Stimulated activated naive CD4-positive, alpha-beta T cell treated with Interleukin-2 at 50 U/mL for 16 hours (primary cell): ENCODE measurements at regions not wholly inside any gene's neighbourhood (a gene's known extent, or its start where the extent isn't known, plus 50 kb on each side); places are given as distances from the start of the nearest gene placed in this dataset.

Experiments used
- DNase-seq: peaks from one replicate; lab custom pipeline; 2025; lab: John Stamatoyannopoulos, UW

DNA sequence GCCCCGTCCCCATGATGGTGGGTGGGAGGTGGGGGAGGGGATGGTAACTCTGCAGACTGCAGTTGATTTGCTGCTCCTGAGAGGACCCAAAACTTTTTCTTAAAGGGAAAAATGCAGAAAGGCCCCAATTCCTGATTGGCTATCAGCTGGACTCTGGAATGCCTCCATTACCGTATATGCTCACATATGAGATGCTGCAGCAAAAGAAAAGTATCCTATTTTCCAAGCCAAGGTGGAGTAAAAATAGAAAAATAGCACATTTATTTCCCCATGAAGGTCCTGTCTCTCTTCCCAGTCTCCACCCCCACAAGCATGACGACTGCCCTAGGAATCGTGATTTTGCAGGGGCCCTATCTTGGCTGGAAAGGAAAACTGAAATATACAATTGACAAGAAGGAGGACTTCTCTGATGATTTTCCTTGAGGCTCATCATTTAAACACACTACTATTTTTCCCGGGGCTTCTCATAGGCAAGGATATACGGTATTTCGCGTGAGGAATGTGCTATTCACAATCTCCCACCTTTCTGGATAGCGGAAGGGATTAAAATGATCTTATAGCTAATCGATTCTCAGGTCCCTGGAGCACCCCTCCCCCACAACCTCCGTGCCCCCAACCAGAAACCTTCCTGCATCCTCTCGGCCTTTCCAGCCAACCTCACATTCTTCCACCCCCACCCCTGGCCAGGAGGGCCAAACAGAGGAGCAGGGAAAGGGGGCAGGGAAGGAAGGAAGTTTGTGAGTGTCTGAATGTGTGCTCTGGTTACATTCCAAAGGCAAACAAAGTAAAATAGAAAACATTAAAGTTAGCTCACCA is 138.9 kb upstream of the CCND2 start:
- no peak for DNase-seq

- DNase-seq: no peak
Measured at GRCh38 chr12:4133636-4134447, 139.7 kb upstream of the CCND2 start.

- no peak for DNase-seq
Measured at GRCh38 chr12:4133029-4133428, 140.5 kb upstream of the CCND2 start.

DNA sequence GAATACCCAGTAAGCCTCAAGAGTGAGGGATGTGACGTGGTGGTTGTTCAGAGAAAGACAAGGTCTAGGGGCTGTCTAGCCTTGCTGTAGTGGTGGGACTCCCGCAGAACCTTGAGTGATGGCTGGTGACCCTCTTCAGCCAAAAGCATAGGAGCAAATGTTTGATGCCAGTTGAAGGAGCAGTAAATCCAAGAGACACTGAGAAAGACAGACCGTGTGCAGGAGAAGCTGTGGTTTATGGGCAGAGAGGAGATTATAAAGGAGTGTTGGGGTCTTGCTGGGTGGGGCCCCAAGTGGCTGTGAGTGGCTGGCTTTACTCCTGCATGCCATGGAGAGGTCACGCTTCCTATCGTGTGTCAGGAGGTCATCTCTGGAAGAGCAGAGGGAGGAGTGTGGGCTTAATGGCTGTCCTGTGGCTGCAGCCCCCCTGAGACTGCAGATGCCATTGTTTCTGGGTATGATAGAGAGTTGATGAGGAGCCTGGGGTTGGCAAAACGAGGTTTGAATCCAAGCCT is 152.0 kb upstream of the CCND2 start:
- DNase-seq: no peak

DNA sequence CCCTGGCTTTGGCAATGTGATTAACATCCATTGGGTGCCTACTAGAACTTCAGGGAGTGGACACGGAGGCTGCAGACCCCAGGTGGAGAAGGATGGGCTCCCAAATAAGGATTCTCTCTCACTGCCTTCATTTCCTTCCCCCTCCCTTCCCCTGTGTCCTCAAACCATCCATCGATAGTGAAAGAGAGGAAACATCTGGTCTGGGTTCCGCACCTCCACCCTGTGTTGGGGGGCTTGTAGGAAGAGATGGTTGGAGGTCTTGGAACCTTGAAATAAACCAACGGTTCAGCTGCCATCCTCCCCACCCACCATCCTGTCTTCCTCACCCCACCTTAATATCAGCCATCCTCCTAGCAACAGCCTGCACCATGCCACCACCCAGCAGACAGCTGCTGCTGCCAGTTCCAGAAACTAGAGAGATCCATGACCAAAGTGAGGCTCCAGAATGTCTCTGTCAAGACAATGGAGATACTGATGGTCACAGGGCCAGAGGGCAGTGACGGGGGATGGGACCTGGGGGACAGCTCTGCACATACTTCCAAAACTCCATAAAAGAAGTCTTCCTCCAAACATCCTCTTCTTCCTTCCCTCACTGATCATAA is 153.1 kb upstream of the CCND2 start:
- no peak for DNase-seq

DNA sequence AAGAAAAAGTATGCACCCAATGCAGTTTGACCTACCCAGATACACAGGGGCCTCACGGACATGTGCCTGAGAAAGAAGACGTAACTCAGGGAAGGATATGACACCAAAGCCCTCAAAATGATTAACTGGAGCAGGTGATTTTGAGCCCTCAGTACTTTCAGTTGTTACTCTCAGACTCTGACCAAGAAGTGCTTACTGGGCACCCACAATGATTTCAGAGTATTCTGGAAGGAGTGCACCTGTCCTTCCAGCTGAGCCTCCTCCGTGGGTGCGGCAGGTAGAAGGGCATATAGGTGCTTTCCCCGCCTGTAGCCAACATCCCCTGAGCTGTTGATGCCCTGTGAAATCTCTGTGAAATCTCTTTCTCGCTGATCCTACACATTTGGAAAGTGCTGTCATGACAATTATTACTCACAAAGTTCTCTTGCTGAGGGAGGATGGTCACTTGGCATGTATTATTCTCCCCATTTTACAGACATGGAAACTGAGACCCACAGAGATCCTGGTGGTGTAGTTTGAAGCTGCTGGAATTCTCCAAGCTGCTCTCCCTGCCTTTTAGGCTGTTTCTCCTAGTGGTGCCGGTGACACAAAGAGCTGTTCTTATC is 154.3 kb upstream of the CCND2 start:
- peak; percentile 63 for DNase-seq

GRCh38 chr12:4118601-4119156 is 154.9 kb upstream of the CCND2 start:
- DNase-seq: no peak

GRCh38 chr12:4118017-4118510 is 155.5 kb upstream of the CCND2 start:
- no peak for DNase-seq

DNA sequence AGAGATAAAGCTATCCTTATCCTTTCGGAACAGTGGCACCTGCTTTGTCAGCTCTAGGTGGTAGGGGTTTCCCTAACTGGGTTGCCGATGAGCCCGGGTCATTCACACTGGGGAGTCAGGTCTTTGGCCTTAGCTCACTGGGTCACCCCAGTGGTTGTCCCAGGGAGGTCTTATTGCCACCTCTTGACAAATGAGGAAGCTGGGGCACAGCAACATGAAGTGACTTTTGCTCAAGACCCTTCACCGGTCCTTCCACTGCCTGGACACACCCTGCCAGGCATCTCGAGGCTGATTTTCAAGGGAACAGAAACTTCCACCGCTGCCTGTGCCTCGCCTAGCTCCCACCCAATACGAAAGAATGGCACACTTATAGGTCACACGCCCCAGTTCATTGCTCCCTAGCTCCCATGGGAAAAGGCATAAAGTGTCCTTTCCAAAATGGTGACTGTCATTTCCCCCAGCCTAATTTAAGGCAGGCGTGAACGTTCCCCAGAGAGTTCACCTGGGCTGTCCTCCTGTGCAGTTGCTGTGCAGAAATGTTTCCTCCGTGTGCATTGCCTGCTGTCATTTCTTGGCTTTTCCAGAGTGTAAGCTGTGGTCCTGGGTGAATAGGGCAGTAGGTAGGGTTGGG is 156.1 kb upstream of the CCND2 start:
- DNase-seq: no peak

GRCh38 chr12:4116251-4117111 is 157.1 kb upstream of the CCND2 start:
- DNase-seq: no peak

- no peak for DNase-seq
Measured at GRCh38 chr12:4115570-4115969, 158.0 kb upstream of the CCND2 start.

GRCh38 chr12:4114986-4115385 is 158.6 kb upstream of the CCND2 start:
- DNase-seq: peak; percentile 34

- DNase-seq: no peak
Measured at GRCh38 chr12:4112734-4113325, 160.7 kb upstream of the CCND2 start.

DNA sequence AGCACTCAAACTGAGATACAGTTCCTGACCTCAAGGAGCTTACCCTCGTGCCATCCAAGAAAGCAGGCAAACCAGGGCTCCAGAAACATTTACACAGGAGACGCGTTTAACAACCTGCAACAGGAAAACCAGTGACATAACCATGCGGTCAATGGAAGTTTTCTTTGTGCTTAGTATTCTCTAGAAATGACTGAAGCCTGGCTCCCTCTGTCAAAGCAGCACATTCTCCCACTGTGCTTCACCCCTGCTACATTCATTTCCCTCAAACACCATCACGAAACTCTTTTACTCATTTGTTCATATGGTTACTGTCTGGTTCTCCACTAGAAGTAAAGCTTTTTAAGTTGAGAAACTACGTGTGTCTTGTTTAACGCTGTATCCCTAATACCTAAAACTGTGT is 161.3 kb upstream of the CCND2 start:
- DNase-seq: no peak

DNA sequence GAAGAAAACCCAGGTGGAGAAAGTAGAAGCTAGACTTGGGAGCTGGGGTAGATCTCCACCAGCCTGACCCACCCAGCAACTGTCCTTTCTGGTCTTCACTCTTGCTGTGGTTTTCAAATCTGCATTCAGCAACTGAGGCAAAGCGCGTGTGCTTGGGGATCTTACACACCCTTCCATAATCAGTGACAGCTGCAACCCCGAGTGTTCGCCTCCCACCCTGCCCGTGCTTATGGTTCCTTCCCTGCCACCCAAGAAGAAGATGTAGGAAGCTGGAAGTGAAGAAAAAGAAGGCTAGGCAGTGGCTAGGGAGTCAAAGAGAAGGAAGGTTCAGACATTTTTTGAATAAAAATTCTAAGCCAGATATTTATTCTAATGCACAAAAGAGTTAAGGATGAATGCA is 162.6 kb upstream of the CCND2 start:
- no peak for DNase-seq

- no peak for DNase-seq
Measured at GRCh38 chr12:4109826-4110225, 163.7 kb upstream of the CCND2 start.

DNA sequence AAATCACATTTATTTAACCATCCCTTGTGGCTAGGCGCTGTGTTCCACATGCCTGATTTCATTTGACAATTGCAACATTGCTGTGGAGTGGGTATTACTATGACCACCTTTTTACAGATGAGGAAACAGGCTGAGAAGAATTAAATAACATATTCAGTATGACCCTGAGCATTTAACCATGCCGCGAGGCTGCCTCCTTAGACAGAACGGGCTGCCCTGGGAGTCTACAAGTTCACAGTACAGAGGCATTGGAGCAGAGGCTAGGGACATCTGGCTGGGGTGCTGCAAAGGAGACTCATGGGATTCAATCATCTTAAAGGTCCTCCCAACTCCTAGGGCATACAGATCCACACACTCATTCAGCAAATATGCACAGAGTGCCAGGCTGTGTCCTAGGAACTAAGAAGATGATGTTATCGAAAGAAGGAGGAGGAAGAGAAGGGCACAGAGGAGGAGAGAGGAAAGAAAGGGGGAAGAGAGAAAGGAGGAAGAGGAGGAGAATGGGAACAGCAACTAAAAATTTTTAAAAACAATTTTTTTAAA is 164.7 kb upstream of the CCND2 start:
- DNase-seq: no peak

DNA sequence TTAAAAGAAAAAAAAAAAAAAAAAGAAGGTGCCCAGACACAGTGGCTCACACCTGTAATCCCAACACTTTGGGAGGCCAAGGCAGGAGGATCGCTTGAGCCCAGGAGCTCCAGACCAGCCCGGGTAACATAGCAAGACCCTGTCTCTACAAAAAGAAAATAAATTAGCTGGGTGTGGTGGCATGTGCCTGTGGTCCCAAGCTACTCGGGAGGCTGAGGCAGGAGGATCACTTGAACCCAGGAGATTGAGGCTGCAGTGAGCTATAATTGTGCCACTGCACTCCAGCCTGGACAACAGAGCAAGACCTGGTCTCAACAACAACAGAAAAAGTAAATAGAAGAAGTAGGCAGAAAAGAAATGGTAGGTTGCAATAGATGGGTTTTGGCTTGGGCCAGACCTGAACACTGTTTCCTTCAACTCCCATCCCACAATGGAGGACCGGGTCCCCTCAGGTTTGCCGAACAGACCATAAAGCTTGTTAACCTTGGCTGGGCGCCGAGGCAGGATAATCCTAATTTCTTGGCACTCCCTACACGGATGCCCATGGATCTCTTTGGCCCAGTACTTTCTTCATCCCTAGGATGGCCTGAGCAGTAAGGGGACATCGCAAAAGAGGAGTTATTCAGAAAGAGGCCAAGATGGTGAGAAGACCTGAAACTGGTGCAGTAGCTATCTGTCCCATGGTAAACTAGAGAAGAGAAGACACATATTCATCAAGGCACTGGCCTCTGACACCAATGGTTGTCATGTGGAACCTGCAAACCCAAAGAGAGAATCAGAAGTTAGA is 165.5 kb upstream of the CCND2 start:
- DNase-seq: no peak

GRCh38 chr12:4107436-4107878 is 166.1 kb upstream of the CCND2 start:
- peak; percentile 65 for DNase-seq
